Stimulated activated CD4-positive, alpha-beta T cell treated with anti-CD3 and anti-CD28 coated beads, Interleukin-2, amount 100 ng/mL, for 4 hours (primary cell): ENCODE measurements at regions not wholly inside any gene's neighbourhood (a gene's known extent, or its start where the extent isn't known, plus 50 kb on each side); places are given as distances from the start of the nearest gene placed in this dataset.

Experiments used
- DNase-seq: peaks from one replicate; pipeline ENCODE4 v3.0.0-alpha.2; 2020; ENCODE audit warnings: low read depth

- DNase-seq, result no peak
Observed at GRCh38 chr9:17894501-17895160, 315.8 kb downstream of the SH3GL2 start.

GRCh38 chr9:17900606-17901005 lies 321.7 kb downstream of the SH3GL2 start:
- no peak for DNase-seq

- no peak for DNase-seq
Observed at GRCh38 chr9:17905366-17905765, 326.5 kb downstream of the SH3GL2 start.

- no peak for DNase-seq
Observed at GRCh38 chr9:17905781-17906175, 326.9 kb downstream of the SH3GL2 start.

GRCh38 chr9:17906176-17906840 lies 327.4 kb downstream of the SH3GL2 start:
- DNase-seq, result no peak

- no peak for DNase-seq
Observed at GRCh38 chr9:17906841-17907778, 328.2 kb downstream of the SH3GL2 start.

- no peak for DNase-seq
Observed at GRCh38 chr9:17907779-17908508, 329.1 kb downstream of the SH3GL2 start.

GRCh38 chr9:17926246-17926645 lies 347.4 kb downstream of the SH3GL2 start:
- no peak for DNase-seq

- no peak for DNase-seq
Observed at GRCh38 chr9:17927616-17928015, 348.8 kb downstream of the SH3GL2 start.

- DNase-seq, result no peak
Observed at GRCh38 chr9:17928228-17928627, 349.4 kb downstream of the SH3GL2 start.

GRCh38 chr9:17928768-17929167 lies 349.9 kb downstream of the SH3GL2 start:
- DNase-seq, result no peak

- no peak for DNase-seq
Observed at GRCh38 chr9:17929506-17929905, 350.6 kb downstream of the SH3GL2 start.

- no peak for DNase-seq
Observed at GRCh38 chr9:17930071-17930470, 351.2 kb downstream of the SH3GL2 start.

GRCh38 chr9:17936365-17936764 lies 357.5 kb downstream of the SH3GL2 start:
- no peak for DNase-seq

GRCh38 chr9:17938035-17938655 lies 359.3 kb downstream of the SH3GL2 start:
- DNase-seq, result no peak

GRCh38 chr9:17942498-17942897 lies 363.6 kb downstream of the SH3GL2 start:
- DNase-seq, result no peak

GRCh38 chr9:17955409-17955808 lies 376.5 kb downstream of the SH3GL2 start:
- no peak for DNase-seq

GRCh38 chr9:17958363-17958762 lies 379.5 kb downstream of the SH3GL2 start:
- DNase-seq, result no peak

GRCh38 chr9:17962747-17963146 lies 383.9 kb downstream of the SH3GL2 start:
- DNase-seq, result no peak

GRCh38 chr9:17963498-17963897 lies 384.6 kb downstream of the SH3GL2 start:
- no peak for DNase-seq

- DNase-seq, result no peak
Observed at GRCh38 chr9:17967731-17968130, 388.9 kb downstream of the SH3GL2 start.

GRCh38 chr9:17969232-17969631 lies 390.4 kb downstream of the SH3GL2 start:
- no peak for DNase-seq
